ENCODE measurements at regions not wholly inside any gene's neighbourhood (a gene's known extent, or its start where the extent isn't known, plus 50 kb on each side); places are given as distances from the start of the nearest gene placed in this dataset.
A peak's percentile ranks its signal among the peaks of the same experiment; 100 is the strongest.

- TF ChIP-seq CTCF (IDR thresholded peaks at IDR 0.05; ENCODE audit: low read depth, low read length, missing control alignments): no peak
Observed at GRCh38 chr4:23144707-23145106, 452.0 kb downstream of the GBA3 start.

GRCh38 chr4:23135792-23136645 is 443.3 kb downstream of the GBA3 start:
- DNase-seq (ENCODE audit: low read depth): peak; percentile 3
- TF ChIP-seq CTCF (IDR thresholded peaks at IDR 0.05; ENCODE audit: low read depth, low read length, missing control alignments): peak; percentile 80
- H3K4me3 ChIP-seq (ENCODE audit: low read depth, low read length): no peak overlapping the region

More at GRCh38 chr4:23144707-23145106, 452.0 kb downstream of the GBA3 start:
- H3K4me3 ChIP-seq (ENCODE audit: low read depth, low read length): no peak overlapping the region
- DNase-seq (ENCODE audit: low read depth): no peak

GRCh38 chr4:23134331-23134730 is 441.6 kb downstream of the GBA3 start:
- no peak for TF ChIP-seq CTCF (IDR thresholded peaks at IDR 0.05; ENCODE audit: low read depth, low read length, missing control alignments)
- DNase-seq (ENCODE audit: low read depth): no peak
- no peak overlapping the region for H3K4me3 ChIP-seq (ENCODE audit: low read depth, low read length)

GRCh38 chr4:23130845-23131244 is 438.1 kb downstream of the GBA3 start:
- no peak for DNase-seq (ENCODE audit: low read depth)
- H3K4me3 ChIP-seq (ENCODE audit: low read depth, low read length): no peak overlapping the region
- no peak for TF ChIP-seq CTCF (IDR thresholded peaks at IDR 0.05; ENCODE audit: low read depth, low read length, missing control alignments)

- no peak for DNase-seq (ENCODE audit: low read depth)
- TF ChIP-seq CTCF (IDR thresholded peaks at IDR 0.05; ENCODE audit: low read depth, low read length, missing control alignments): no peak
- no peak overlapping the region for H3K4me3 ChIP-seq (ENCODE audit: low read depth, low read length)
Observed at GRCh38 chr4:23125118-23125517, 432.4 kb downstream of the GBA3 start.

GRCh38 chr4:23122666-23123400 is 430.1 kb downstream of the GBA3 start:
- no peak overlapping the region for H3K4me3 ChIP-seq (ENCODE audit: low read depth, low read length)
- DNase-seq (ENCODE audit: low read depth): no peak
- TF ChIP-seq CTCF (IDR thresholded peaks at IDR 0.05; ENCODE audit: low read depth, low read length, missing control alignments): no peak
